Spleen (tissue), 7 donors: ENCODE measurements at regions not wholly inside any gene's neighbourhood (a gene's known extent, or its start where the extent isn't known, plus 50 kb on each side); places are given as distances from the start of the nearest gene placed in this dataset.

Source experiments
- CTCF ChIP-seq, 11 experiments: fragments of 200-600 bp in 7 of 11; fragments of 450-650 bp in 4 of 11; sonication (generic) in 4 of 11; IDR thresholded peaks in 8 of 11; conservative IDR thresholded peaks in 3 of 11; 1 replicate in 7 of 11; 2 replicates in 4 of 11; pipeline versions ENCODE4 v1.4.0 to v1.8.0; 2016 to 2021; ENCODE audit warnings: antibody characterized with exemption in 11 of 11, inconsistent platforms in 4 of 11, mild to moderate bottlenecking in 1 of 11
- POLR2AphosphoS5 ChIP-seq, 3 donors: sonication (generic); formaldehyde crosslinking; IDR thresholded peaks; one replicate each; pipeline ENCODE4 v1.5.1; 2017; ENCODE audit warnings: antibody characterized with exemption in 3 of 3
- donor health status: DM: no; HTN: no; CAD: no; lungs with moderate emphysema.
- donor health status: DM: no; HTN: no; CAD: no.
- donor health status: DM: no; HTN: no; CAD: no.

- TF ChIP-seq POLR2AphosphoS5 (IDR thresholded peaks at IDR 0.05) = no peak
- no peak for TF ChIP-seq CTCF (IDR thresholded peaks at IDR 0.05 in 8 of 11, conservative IDR thresholded peaks at IDR 0.05 in 3 of 11)
Observed at GRCh38 chr13:76438050-76438449, 448.2 kb downstream of the KCTD12 start.
